Activated CD4-positive, alpha-beta T cell treated with anti-CD3 and anti-CD28 coated beads, Interleukin-2, amount 50 U/mL, for 16 hours (primary cell): ENCODE measurements at regions not wholly inside any gene's neighbourhood (a gene's known extent, or its start where the extent isn't known, plus 50 kb on each side); places are given as distances from the start of the nearest gene placed in this dataset.
"Not testable (repeated sequence)": the region's sequence is repeated elsewhere in the genome, so short reads cannot be mapped to it uniquely, and the experiment has no call there.

ENCODE experiments used
- DNase-seq: peaks from one replicate; pipeline ENCODE4 v3.0.0-alpha.2; 2020

- DNase-seq: no peak
Measured at GRCh38 chrX:151042842-151043241, 59.7 kb downstream of the HMGB3 start.

- DNase-seq: not testable (repeated sequence)
Measured at GRCh38 chrX:151066373-151066772, 83.2 kb downstream of the HMGB3 start.

- DNase-seq: no peak
Measured at GRCh38 chrX:151073767-151074166, 90.6 kb downstream of the HMGB3 start.

- no peak for DNase-seq
Measured at GRCh38 chrX:151081016-151081415, 95.4 kb upstream of the GPR50 start.

GRCh38 chrX:151082077-151082948 is 94.1 kb upstream of the GPR50 start:
- DNase-seq: peak; percentile 63

- DNase-seq: no peak
Measured at GRCh38 chrX:151084454-151084853, 91.9 kb upstream of the GPR50 start.

- no peak for DNase-seq
Measured at GRCh38 chrX:151085207-151085606, 91.2 kb upstream of the GPR50 start.

GRCh38 chrX:151088221-151088620 is 88.2 kb upstream of the GPR50 start:
- no peak for DNase-seq

- DNase-seq: no peak
Measured at GRCh38 chrX:151099001-151099400, 77.4 kb upstream of the GPR50 start.

- no peak for DNase-seq
Measured at GRCh38 chrX:151100799-151101198, 75.6 kb upstream of the GPR50 start.

- not testable (repeated sequence) for DNase-seq
Measured at GRCh38 chrX:151113200-151113599, 63.2 kb upstream of the GPR50 start.
